ENCODE measurements at regions not wholly inside any gene's neighbourhood (a gene's known extent, or its start where the extent isn't known, plus 50 kb on each side); places are given as distances from the start of the nearest gene placed in this dataset.

- no peak overlapping the region for H3K9ac ChIP-seq (ENCODE audit: low read length)
- no peaks in the 10 kb centered on the region for H4K20me1 ChIP-seq (ENCODE audit: insufficient read depth, low read length)
- TF ChIP-seq CTCF (IDR thresholded peaks at IDR 0.05; ENCODE audit: low read depth, low read length) = no peak
- no peak for TF ChIP-seq EZH2phosphoT487 (IDR thresholded peaks at IDR 0.05; ENCODE audit: low read depth)
- no peak overlapping the region for H3K27ac ChIP-seq (ENCODE audit: low read length)
- H3K79me2 ChIP-seq (ENCODE audit: low read length) = no peaks in the 10 kb centered on the region
- H3K9me3 ChIP-seq (ENCODE audit: insufficient read depth, low read length) = no peaks in the 10 kb centered on the region
- H3K4me3 ChIP-seq (ENCODE audit: low read length) = no peak overlapping the region
- no peak overlapping the region for H2AFZ ChIP-seq (ENCODE audit: low read depth, low read length)
- no peaks in the 10 kb centered on the region for H3K4me1 ChIP-seq (ENCODE audit: low read length)
- H3K27me3 ChIP-seq (ENCODE audit: low read depth, low read length) = peaks cover 20% of the 10 kb centered on the region
- H3K36me3 ChIP-seq (replicated peaks; ENCODE audit: low read depth, low read length) = no peaks in the 10 kb centered on the region
- no peak overlapping the region for H3K4me2 ChIP-seq (ENCODE audit: low read length)
Observed at GRCh38 chr22:27175021-27175838, 517.8 kb downstream of the MIAT start.

- H3K4me2 ChIP-seq (ENCODE audit: low read length) = no peak overlapping the region
- H4K20me1 ChIP-seq (ENCODE audit: insufficient read depth, low read length) = no peaks in the 10 kb centered on the region
- peaks cover 20% of the 10 kb centered on the region for H3K27me3 ChIP-seq (ENCODE audit: low read depth, low read length)
- H3K9me3 ChIP-seq (ENCODE audit: insufficient read depth, low read length) = no peaks in the 10 kb centered on the region
- H3K27ac ChIP-seq (ENCODE audit: low read length) = no peak overlapping the region
- H3K4me3 ChIP-seq (ENCODE audit: low read length) = no peak overlapping the region
- H3K79me2 ChIP-seq (ENCODE audit: low read length) = no peaks in the 10 kb centered on the region
- no peak overlapping the region for H2AFZ ChIP-seq (ENCODE audit: low read depth, low read length)
- H3K4me1 ChIP-seq (ENCODE audit: low read length) = no peaks in the 10 kb centered on the region
- TF ChIP-seq EZH2phosphoT487 (IDR thresholded peaks at IDR 0.05; ENCODE audit: low read depth) (no peak), CTCF (IDR thresholded peaks at IDR 0.05; ENCODE audit: low read depth, low read length) (no peak)
- no peaks in the 10 kb centered on the region for H3K36me3 ChIP-seq (replicated peaks; ENCODE audit: low read depth, low read length)
- H3K9ac ChIP-seq (ENCODE audit: low read length) = no peak overlapping the region
Observed at GRCh38 chr22:27175974-27176373, 518.6 kb downstream of the MIAT start.

GRCh38 chr22:27179161-27179560, 521.8 kb downstream of the MIAT start:
- Histone ChIP-seq H3K9ac (ENCODE audit: low read length) (no peak overlapping the region), H3K9me3 (ENCODE audit: insufficient read depth, low read length) (no peaks in the 10 kb centered on the region), H3K79me2 (ENCODE audit: low read length) (no peaks in the 10 kb centered on the region), H3K4me3 (ENCODE audit: low read length) (no peak overlapping the region), H3K36me3 (replicated peaks; ENCODE audit: low read depth, low read length) (no peaks in the 10 kb centered on the region), H3K27ac (ENCODE audit: low read length) (no peak overlapping the region), H3K4me2 (ENCODE audit: low read length) (no peak overlapping the region), H3K4me1 (ENCODE audit: low read length) (no peaks in the 10 kb centered on the region), H3K27me3 (ENCODE audit: low read depth, low read length) (peaks cover 10% of the 10 kb centered on the region), H2AFZ (ENCODE audit: low read depth, low read length) (no peak overlapping the region), H4K20me1 (ENCODE audit: insufficient read depth, low read length) (no peaks in the 10 kb centered on the region)
- TF ChIP-seq EZH2phosphoT487 (IDR thresholded peaks at IDR 0.05; ENCODE audit: low read depth) (no peak), CTCF (IDR thresholded peaks at IDR 0.05; ENCODE audit: low read depth, low read length) (no peak)

- TF ChIP-seq CTCF (IDR thresholded peaks at IDR 0.05; ENCODE audit: low read depth, low read length) (no peak), EZH2phosphoT487 (IDR thresholded peaks at IDR 0.05; ENCODE audit: low read depth) (no peak)
- Histone ChIP-seq H3K27me3 (ENCODE audit: low read depth, low read length) (peaks cover 5% of the 10 kb centered on the region), H3K9ac (ENCODE audit: low read length) (no peak overlapping the region), H3K9me3 (ENCODE audit: insufficient read depth, low read length) (no peaks in the 10 kb centered on the region), H3K36me3 (replicated peaks; ENCODE audit: low read depth, low read length) (no peaks in the 10 kb centered on the region), H3K4me3 (ENCODE audit: low read length) (no peak overlapping the region), H4K20me1 (ENCODE audit: insufficient read depth, low read length) (no peaks in the 10 kb centered on the region), H2AFZ (ENCODE audit: low read depth, low read length) (no peak overlapping the region), H3K79me2 (ENCODE audit: low read length) (no peaks in the 10 kb centered on the region), H3K4me1 (ENCODE audit: low read length) (no peaks in the 10 kb centered on the region), H3K4me2 (ENCODE audit: low read length) (no peak overlapping the region), H3K27ac (ENCODE audit: low read length) (no peak overlapping the region)
Observed at GRCh38 chr22:27181537-27181936, 524.1 kb downstream of the MIAT start.
